ENCODE measurements at regions not wholly inside any gene's neighbourhood (a gene's known extent, or its start where the extent isn't known, plus 50 kb on each side); places are given as distances from the start of the nearest gene placed in this dataset.

GRCh38 chr6:166728884-166729530, 102.0 kb upstream of the RPS6KA2 start:
- Histone ChIP-seq H4K91ac (ENCODE audit: low read length) (no peak overlapping the region), H3K9ac (ENCODE audit: low read length) (no peak overlapping the region), H3K18ac (ENCODE audit: low read depth in 1 of 2, low read length in 2 of 2) (no peak overlapping the region), H3K36me3 (ENCODE audit: control insufficient read depth in 1 of 2, insufficient read depth in 2 of 2, low read depth in 1 of 2, low read length in 2 of 2) (no peaks in the 10 kb centered on the region), H3K9me3 (ENCODE audit: control insufficient read depth, low read length) (no peaks in the 10 kb centered on the region), H2BK120ac (ENCODE audit: low read depth, low read length) (no peak overlapping the region), H2AFZ (ENCODE audit: low read depth, low read length) (no peak overlapping the region), H2BK12ac (ENCODE audit: low read length in 2 of 2) (no peak overlapping the region), H2AK5ac (ENCODE audit: low read length, severe bottlenecking) (no peak overlapping the region), H2BK15ac (ENCODE audit: low read depth, poor library complexity, severe bottlenecking) (no peak overlapping the region), H3K4me3 (ENCODE audit: insufficient read depth in 1 of 2, low read depth in 1 of 2, low read length in 2 of 2) (no peak overlapping the region), H3K14ac (ENCODE audit: low read length in 2 of 2) (no peak overlapping the region), H3K4me2 (ENCODE audit: low read length, poor library complexity, severe bottlenecking) (no peak overlapping the region), H3K4ac (ENCODE audit: low read depth in 1 of 2, low read length in 2 of 2) (no peak overlapping the region), H3K4me1 (ENCODE audit: control insufficient read depth, insufficient read depth, low read depth, low read length) (peaks cover 13% of the 10 kb centered on the region), H3K27ac (ENCODE audit: low read length, poor library complexity, severe bottlenecking) (no peak overlapping the region), H3K27me3 (ENCODE audit: control insufficient read depth in 1 of 2, insufficient read depth in 1 of 2, low read length in 2 of 2) (no peaks in the 10 kb centered on the region), H3K79me1 (replicated peaks; ENCODE audit: low read length, poor library complexity, severe bottlenecking) (no peaks in the 10 kb centered on the region), H2BK5ac (ENCODE audit: low read depth, low read length, poor library complexity, severe bottlenecking) (no peak overlapping the region), H4K8ac (ENCODE audit: low read length) (no peak overlapping the region), H3K23ac (ENCODE audit: low read length in 2 of 2) (no peak overlapping the region)
- no peak for DNase-seq
- 66% methylated on average over 7 of the region's 7 CpGs for WGBS

DNA sequence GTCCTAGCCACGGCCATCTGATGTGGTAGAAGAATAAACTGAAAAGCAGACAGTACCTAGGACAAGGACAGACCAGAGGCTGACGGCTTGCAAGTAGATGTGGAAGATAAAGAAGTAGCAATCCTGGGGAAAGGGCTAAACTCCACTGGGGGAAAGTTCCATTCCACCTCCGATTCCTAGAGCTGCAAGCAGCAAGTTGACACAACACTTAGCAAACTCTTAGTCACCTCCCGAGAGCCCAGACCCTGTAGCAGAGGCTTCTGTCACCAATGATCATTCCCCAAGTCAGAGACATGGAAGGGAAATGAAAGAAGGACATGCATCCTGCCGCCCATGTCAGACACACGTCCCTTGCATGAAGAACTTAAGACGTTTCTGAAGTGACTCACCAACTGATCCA, 99.2 kb upstream of the RPS6KA2 start:
- Histone ChIP-seq H3K14ac (ENCODE audit: low read length in 2 of 2) (no peak overlapping the region), H3K9ac (ENCODE audit: low read length) (no peak overlapping the region), H4K8ac (ENCODE audit: low read length) (no peak overlapping the region), H2BK12ac (ENCODE audit: low read length in 2 of 2) (no peak overlapping the region), H2AK5ac (ENCODE audit: low read length, severe bottlenecking) (no peak overlapping the region), H3K18ac (ENCODE audit: low read depth in 1 of 2, low read length in 2 of 2) (no peak overlapping the region), H2AFZ (ENCODE audit: low read depth, low read length) (no peak overlapping the region), H2BK5ac (ENCODE audit: low read depth, low read length, poor library complexity, severe bottlenecking) (no peak overlapping the region), H3K23ac (ENCODE audit: low read length in 2 of 2) (no peak overlapping the region), H3K36me3 (ENCODE audit: control insufficient read depth in 1 of 2, insufficient read depth in 2 of 2, low read depth in 1 of 2, low read length in 2 of 2) (peaks cover 0 to 2% of the 10 kb centered on the region in 2 experiments), H3K4ac (ENCODE audit: low read depth in 1 of 2, low read length in 2 of 2) (no peak overlapping the region), H4K91ac (ENCODE audit: low read length) (no peak overlapping the region), H3K4me2 (ENCODE audit: low read length, poor library complexity, severe bottlenecking) (no peak overlapping the region), H3K79me1 (replicated peaks; ENCODE audit: low read length, poor library complexity, severe bottlenecking) (no peaks in the 10 kb centered on the region), H3K27ac (ENCODE audit: low read length, poor library complexity, severe bottlenecking) (no peak overlapping the region), H2BK120ac (ENCODE audit: low read depth, low read length) (no peak overlapping the region), H3K4me1 (ENCODE audit: control insufficient read depth, insufficient read depth, low read depth, low read length) (peaks cover 13% of the 10 kb centered on the region), H3K9me3 (ENCODE audit: control insufficient read depth, low read length) (no peaks in the 10 kb centered on the region), H3K4me3 (ENCODE audit: insufficient read depth in 1 of 2, low read depth in 1 of 2, low read length in 2 of 2) (no peak overlapping the region), H3K27me3 (ENCODE audit: control insufficient read depth in 1 of 2, insufficient read depth in 1 of 2, low read length in 2 of 2) (no peaks in the 10 kb centered on the region), H2BK15ac (ENCODE audit: low read depth, poor library complexity, severe bottlenecking) (no peak overlapping the region)
- DNase-seq, result no peak
- WGBS, result 66% methylated on average over 7 of the region's 7 CpGs

DNA sequence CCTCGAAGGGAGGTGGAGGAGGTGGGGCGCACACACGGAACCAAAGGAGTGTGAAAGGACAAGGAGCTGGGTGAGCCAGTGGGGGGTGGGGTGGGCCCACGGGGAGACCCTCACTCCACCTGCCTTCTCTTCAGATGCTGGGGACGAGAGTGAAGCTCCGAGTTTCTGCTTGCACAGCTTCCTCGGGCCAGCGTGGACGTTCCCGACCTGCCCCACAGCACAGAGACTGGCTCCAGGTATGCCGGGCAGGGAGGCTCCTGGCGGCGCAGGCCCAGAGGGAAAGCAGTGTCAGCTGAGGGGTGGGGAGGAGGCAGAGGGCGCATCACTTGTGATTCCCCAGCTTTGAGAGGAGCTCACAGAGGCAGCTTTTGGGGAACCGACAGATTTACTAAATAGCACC, 98.5 kb upstream of the RPS6KA2 start:
- H2AFZ ChIP-seq (ENCODE audit: low read depth, low read length), result no peak overlapping the region
- no peak overlapping the region for H3K14ac ChIP-seq (ENCODE audit: low read length in 2 of 2)
- H2BK15ac ChIP-seq (ENCODE audit: low read depth, poor library complexity, severe bottlenecking), result no peak overlapping the region
- no peak overlapping the region for H3K4ac ChIP-seq (ENCODE audit: low read depth in 1 of 2, low read length in 2 of 2)
- no peak overlapping the region for H3K4me2 ChIP-seq (ENCODE audit: low read length, poor library complexity, severe bottlenecking)
- no peak overlapping the region for H2BK5ac ChIP-seq (ENCODE audit: low read depth, low read length, poor library complexity, severe bottlenecking)
- H3K27me3 ChIP-seq (ENCODE audit: control insufficient read depth in 1 of 2, insufficient read depth in 1 of 2, low read length in 2 of 2), result no peaks in the 10 kb centered on the region
- no peak overlapping the region for H3K23ac ChIP-seq (ENCODE audit: low read length in 2 of 2)
- no peak overlapping the region for H3K18ac ChIP-seq (ENCODE audit: low read depth in 1 of 2, low read length in 2 of 2)
- no peak overlapping the region for H3K4me3 ChIP-seq (ENCODE audit: insufficient read depth in 1 of 2, low read depth in 1 of 2, low read length in 2 of 2)
- H4K8ac ChIP-seq (ENCODE audit: low read length), result no peak overlapping the region
- no peak overlapping the region for H3K9ac ChIP-seq (ENCODE audit: low read length)
- H3K36me3 ChIP-seq (ENCODE audit: control insufficient read depth in 1 of 2, insufficient read depth in 2 of 2, low read depth in 1 of 2, low read length in 2 of 2), result peaks cover 0 to 2% of the 10 kb centered on the region in 2 experiments
- H3K79me1 ChIP-seq (replicated peaks; ENCODE audit: low read length, poor library complexity, severe bottlenecking), result no peaks in the 10 kb centered on the region
- no peak overlapping the region for H4K91ac ChIP-seq (ENCODE audit: low read length)
- WGBS, result 92% methylated on average over 12 of the region's 15 CpGs
- no peak overlapping the region for H2AK5ac ChIP-seq (ENCODE audit: low read length, severe bottlenecking)
- H3K4me1 ChIP-seq (ENCODE audit: control insufficient read depth, insufficient read depth, low read depth, low read length), result peaks cover 13% of the 10 kb centered on the region
- H3K27ac ChIP-seq (ENCODE audit: low read length, poor library complexity, severe bottlenecking), result no peak overlapping the region
- DNase-seq, result no peak
- H2BK120ac ChIP-seq (ENCODE audit: low read depth, low read length), result no peak overlapping the region
- no peaks in the 10 kb centered on the region for H3K9me3 ChIP-seq (ENCODE audit: control insufficient read depth, low read length)
- H2BK12ac ChIP-seq (ENCODE audit: low read length in 2 of 2), result no peak overlapping the region

GRCh38 chr6:166724576-166724975, 97.5 kb upstream of the RPS6KA2 start:
- no peak overlapping the region for H3K4me2 ChIP-seq (ENCODE audit: low read length, poor library complexity, severe bottlenecking)
- H3K4me1 ChIP-seq (ENCODE audit: control insufficient read depth, insufficient read depth, low read depth, low read length), result peaks cover 13% of the 10 kb centered on the region
- no peak overlapping the region for H2AK5ac ChIP-seq (ENCODE audit: low read length, severe bottlenecking)
- H3K27me3 ChIP-seq (ENCODE audit: control insufficient read depth in 1 of 2, insufficient read depth in 1 of 2, low read length in 2 of 2), result no peaks in the 10 kb centered on the region
- no peak overlapping the region for H2BK12ac ChIP-seq (ENCODE audit: low read length in 2 of 2)
- 94% methylated on average over 7 of the region's 8 CpGs for WGBS
- no peak overlapping the region for H3K4me3 ChIP-seq (ENCODE audit: insufficient read depth in 1 of 2, low read depth in 1 of 2, low read length in 2 of 2)
- no peaks in the 10 kb centered on the region for H3K9me3 ChIP-seq (ENCODE audit: control insufficient read depth, low read length)
- H3K9ac ChIP-seq (ENCODE audit: low read length), result no peak overlapping the region
- no peaks in the 10 kb centered on the region for H3K79me1 ChIP-seq (replicated peaks; ENCODE audit: low read length, poor library complexity, severe bottlenecking)
- H2BK15ac ChIP-seq (ENCODE audit: low read depth, poor library complexity, severe bottlenecking), result no peak overlapping the region
- H4K91ac ChIP-seq (ENCODE audit: low read length), result no peak overlapping the region
- no peak overlapping the region for H3K27ac ChIP-seq (ENCODE audit: low read length, poor library complexity, severe bottlenecking)
- no peak overlapping the region for H2BK5ac ChIP-seq (ENCODE audit: low read depth, low read length, poor library complexity, severe bottlenecking)
- no peak overlapping the region for H3K18ac ChIP-seq (ENCODE audit: low read depth in 1 of 2, low read length in 2 of 2)
- H4K8ac ChIP-seq (ENCODE audit: low read length), result no peak overlapping the region
- H3K14ac ChIP-seq (ENCODE audit: low read length in 2 of 2), result no peak overlapping the region
- peaks cover 0 to 2% of the 10 kb centered on the region in 2 experiments for H3K36me3 ChIP-seq (ENCODE audit: control insufficient read depth in 1 of 2, insufficient read depth in 2 of 2, low read depth in 1 of 2, low read length in 2 of 2)
- DNase-seq, result no peak
- no peak overlapping the region for H2BK120ac ChIP-seq (ENCODE audit: low read depth, low read length)
- no peak overlapping the region for H3K23ac ChIP-seq (ENCODE audit: low read length in 2 of 2)
- H2AFZ ChIP-seq (ENCODE audit: low read depth, low read length), result no peak overlapping the region
- no peak overlapping the region for H3K4ac ChIP-seq (ENCODE audit: low read depth in 1 of 2, low read length in 2 of 2)

Data from mesenchymal stem cell (in vitro differentiated cells and primary cell).